C4-2B (cell line): ENCODE measurements at regions not wholly inside any gene's neighbourhood (a gene's known extent, or its start where the extent isn't known, plus 50 kb on each side); places are given as distances from the start of the nearest gene placed in this dataset.

Source experiments
- ZFX ChIP-seq: fragments of 450-650 bp; IDR thresholded peaks from 2 replicates; pipeline ENCODE4 v1.6.1; 2017
- TF ChIP-seq, protein P1 (sequence below): fragments of 450-650 bp; conservative IDR thresholded peaks from 2 replicates; pipeline ENCODE4 v1.5.1; 2017; ENCODE audit warnings: mild to moderate bottlenecking

- TF ChIP-seq, protein P1, sequence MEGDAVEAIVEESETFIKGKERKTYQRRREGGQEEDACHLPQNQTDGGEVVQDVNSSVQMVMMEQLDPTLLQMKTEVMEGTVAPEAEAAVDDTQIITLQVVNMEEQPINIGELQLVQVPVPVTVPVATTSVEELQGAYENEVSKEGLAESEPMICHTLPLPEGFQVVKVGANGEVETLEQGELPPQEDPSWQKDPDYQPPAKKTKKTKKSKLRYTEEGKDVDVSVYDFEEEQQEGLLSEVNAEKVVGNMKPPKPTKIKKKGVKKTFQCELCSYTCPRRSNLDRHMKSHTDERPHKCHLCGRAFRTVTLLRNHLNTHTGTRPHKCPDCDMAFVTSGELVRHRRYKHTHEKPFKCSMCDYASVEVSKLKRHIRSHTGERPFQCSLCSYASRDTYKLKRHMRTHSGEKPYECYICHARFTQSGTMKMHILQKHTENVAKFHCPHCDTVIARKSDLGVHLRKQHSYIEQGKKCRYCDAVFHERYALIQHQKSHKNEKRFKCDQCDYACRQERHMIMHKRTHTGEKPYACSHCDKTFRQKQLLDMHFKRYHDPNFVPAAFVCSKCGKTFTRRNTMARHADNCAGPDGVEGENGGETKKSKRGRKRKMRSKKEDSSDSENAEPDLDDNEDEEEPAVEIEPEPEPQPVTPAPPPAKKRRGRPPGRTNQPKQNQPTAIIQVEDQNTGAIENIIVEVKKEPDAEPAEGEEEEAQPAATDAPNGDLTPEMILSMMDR = no peak
- no peak for TF ChIP-seq ZFX
Measured at GRCh38 chr10:84987039-84987438, 658.6 kb downstream of the CCSER2 start.
